H1 (cell line): ENCODE measurements at regions not wholly inside any gene's neighbourhood (a gene's known extent, or its start where the extent isn't known, plus 50 kb on each side); places are given as distances from the start of the nearest gene placed in this dataset.

Experiments used
- POLR2AphosphoS5 ChIP-seq: IDR thresholded peaks from 2 replicates; pipeline ENCODE4 v1.6.1; 2011; ENCODE audit warnings: low read depth, low read length
- RAD21 ChIP-seq, 2 experiments: IDR thresholded peaks in 1 of 2; conservative IDR thresholded peaks in 1 of 2; 2 replicates each; pipeline ENCODE4 v1.6.1; 2011; ENCODE audit warnings: low read depth in 2 of 2, low read length in 2 of 2, improper control_type of control experiment in 1 of 2, inconsistent platforms in 1 of 2, mild to moderate bottlenecking in 1 of 2, moderate library complexity in 1 of 2
- RNF2 ChIP-seq: fragments of 200-900, 300-1000 bp; sonication (generic); IDR thresholded peaks from 2 replicates; pipeline ENCODE4 v1.7.1; 2016; ENCODE audit warnings: borderline replicate concordance, low read depth, mild to moderate bottlenecking, antibody characterized with exemption, low read length; ENCODE audit not compliant: poor library complexity, severe bottlenecking; ENCODE audit errors: missing control alignments
- TF ChIP-seq, protein P1 (sequence below): fragments of 300-600 bp; sonication (generic); IDR thresholded peaks from 2 replicates; pipeline ENCODE4 v1.7.1; 2012; ENCODE audit warnings: low read length, moderate library complexity, mild to moderate bottlenecking, inconsistent platforms; ENCODE audit not compliant: insufficient replicate concordance

GRCh38 chr6:141989706-141989959, 143.1 kb upstream of the GJE1 start (continued):
- TF ChIP-seq, protein P1, sequence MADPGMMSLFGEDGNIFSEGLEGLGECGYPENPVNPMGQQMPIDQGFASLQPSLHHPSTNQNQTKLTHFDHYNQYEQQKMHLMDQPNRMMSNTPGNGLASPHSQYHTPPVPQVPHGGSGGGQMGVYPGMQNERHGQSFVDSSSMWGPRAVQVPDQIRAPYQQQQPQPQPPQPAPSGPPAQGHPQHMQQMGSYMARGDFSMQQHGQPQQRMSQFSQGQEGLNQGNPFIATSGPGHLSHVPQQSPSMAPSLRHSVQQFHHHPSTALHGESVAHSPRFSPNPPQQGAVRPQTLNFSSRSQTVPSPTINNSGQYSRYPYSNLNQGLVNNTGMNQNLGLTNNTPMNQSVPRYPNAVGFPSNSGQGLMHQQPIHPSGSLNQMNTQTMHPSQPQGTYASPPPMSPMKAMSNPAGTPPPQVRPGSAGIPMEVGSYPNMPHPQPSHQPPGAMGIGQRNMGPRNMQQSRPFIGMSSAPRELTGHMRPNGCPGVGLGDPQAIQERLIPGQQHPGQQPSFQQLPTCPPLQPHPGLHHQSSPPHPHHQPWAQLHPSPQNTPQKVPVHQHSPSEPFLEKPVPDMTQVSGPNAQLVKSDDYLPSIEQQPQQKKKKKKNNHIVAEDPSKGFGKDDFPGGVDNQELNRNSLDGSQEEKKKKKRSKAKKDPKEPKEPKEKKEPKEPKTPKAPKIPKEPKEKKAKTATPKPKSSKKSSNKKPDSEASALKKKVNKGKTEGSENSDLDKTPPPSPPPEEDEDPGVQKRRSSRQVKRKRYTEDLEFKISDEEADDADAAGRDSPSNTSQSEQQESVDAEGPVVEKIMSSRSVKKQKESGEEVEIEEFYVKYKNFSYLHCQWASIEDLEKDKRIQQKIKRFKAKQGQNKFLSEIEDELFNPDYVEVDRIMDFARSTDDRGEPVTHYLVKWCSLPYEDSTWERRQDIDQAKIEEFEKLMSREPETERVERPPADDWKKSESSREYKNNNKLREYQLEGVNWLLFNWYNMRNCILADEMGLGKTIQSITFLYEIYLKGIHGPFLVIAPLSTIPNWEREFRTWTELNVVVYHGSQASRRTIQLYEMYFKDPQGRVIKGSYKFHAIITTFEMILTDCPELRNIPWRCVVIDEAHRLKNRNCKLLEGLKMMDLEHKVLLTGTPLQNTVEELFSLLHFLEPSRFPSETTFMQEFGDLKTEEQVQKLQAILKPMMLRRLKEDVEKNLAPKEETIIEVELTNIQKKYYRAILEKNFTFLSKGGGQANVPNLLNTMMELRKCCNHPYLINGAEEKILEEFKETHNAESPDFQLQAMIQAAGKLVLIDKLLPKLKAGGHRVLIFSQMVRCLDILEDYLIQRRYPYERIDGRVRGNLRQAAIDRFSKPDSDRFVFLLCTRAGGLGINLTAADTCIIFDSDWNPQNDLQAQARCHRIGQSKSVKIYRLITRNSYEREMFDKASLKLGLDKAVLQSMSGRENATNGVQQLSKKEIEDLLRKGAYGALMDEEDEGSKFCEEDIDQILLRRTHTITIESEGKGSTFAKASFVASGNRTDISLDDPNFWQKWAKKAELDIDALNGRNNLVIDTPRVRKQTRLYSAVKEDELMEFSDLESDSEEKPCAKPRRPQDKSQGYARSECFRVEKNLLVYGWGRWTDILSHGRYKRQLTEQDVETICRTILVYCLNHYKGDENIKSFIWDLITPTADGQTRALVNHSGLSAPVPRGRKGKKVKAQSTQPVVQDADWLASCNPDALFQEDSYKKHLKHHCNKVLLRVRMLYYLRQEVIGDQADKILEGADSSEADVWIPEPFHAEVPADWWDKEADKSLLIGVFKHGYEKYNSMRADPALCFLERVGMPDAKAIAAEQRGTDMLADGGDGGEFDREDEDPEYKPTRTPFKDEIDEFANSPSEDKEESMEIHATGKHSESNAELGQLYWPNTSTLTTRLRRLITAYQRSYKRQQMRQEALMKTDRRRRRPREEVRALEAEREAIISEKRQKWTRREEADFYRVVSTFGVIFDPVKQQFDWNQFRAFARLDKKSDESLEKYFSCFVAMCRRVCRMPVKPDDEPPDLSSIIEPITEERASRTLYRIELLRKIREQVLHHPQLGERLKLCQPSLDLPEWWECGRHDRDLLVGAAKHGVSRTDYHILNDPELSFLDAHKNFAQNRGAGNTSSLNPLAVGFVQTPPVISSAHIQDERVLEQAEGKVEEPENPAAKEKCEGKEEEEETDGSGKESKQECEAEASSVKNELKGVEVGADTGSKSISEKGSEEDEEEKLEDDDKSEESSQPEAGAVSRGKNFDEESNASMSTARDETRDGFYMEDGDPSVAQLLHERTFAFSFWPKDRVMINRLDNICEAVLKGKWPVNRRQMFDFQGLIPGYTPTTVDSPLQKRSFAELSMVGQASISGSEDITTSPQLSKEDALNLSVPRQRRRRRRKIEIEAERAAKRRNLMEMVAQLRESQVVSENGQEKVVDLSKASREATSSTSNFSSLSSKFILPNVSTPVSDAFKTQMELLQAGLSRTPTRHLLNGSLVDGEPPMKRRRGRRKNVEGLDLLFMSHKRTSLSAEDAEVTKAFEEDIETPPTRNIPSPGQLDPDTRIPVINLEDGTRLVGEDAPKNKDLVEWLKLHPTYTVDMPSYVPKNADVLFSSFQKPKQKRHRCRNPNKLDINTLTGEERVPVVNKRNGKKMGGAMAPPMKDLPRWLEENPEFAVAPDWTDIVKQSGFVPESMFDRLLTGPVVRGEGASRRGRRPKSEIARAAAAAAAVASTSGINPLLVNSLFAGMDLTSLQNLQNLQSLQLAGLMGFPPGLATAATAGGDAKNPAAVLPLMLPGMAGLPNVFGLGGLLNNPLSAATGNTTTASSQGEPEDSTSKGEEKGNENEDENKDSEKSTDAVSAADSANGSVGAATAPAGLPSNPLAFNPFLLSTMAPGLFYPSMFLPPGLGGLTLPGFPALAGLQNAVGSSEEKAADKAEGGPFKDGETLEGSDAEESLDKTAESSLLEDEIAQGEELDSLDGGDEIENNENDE, result no peak
- TF ChIP-seq RNF2 (no peak), RAD21 (IDR thresholded peaks at IDR 0.05 in 1 of 2, conservative IDR thresholded peaks at IDR 0.05 in 1 of 2; ENCODE audit: low read depth in 2 of 2, low read length in 2 of 2) (no peak), POLR2AphosphoS5 (no peak)
